Endothelial cell of umbilical vein (primary cell): ENCODE measurements at regions not wholly inside any gene's neighbourhood (a gene's known extent, or its start where the extent isn't known, plus 50 kb on each side); places are given as distances from the start of the nearest gene placed in this dataset.

Experiments used
- BruUV-seq: library from RNA; stranded (reverse); fragments of 400-500 nt; replicated peaks from 2 replicates; lab custom pipeline; 2021; lab: Mats Ljungman, UMichigan
- CTCF ChIA-PET: fragments of 300-600, 350-600 bp; sonication (Branson Sonifier 250); formaldehyde crosslinking; loops from one replicate; lab custom pipeline; 2021; ENCODE audit warnings: antibody characterized with exemption, inconsistent platforms; lab: Charles Lee
- POLR2A ChIA-PET: fragments of 300-600, 350-600 bp; sonication (Branson Sonifier 250); formaldehyde crosslinking; loops from one replicate; lab custom pipeline; 2021; ENCODE audit warnings: antibody characterized with exemption, inconsistent platforms; lab: Charles Lee
- DNase-seq: peaks from one replicate; pipeline ENCODE4 v3.0.0-alpha.2; 2011; ENCODE audit warnings: low read depth, low spot score
- FAIRE-seq: peaks from 2 replicates; lab custom pipeline; 2011; peaks lifted over from hg19 to GRCh38; lab: Jason Lieb, UNC
- H2AFZ ChIP-seq: 2 replicates; pipeline ENCODE4 v1.6.0; 2012; ENCODE audit warnings: low read depth, low read length, control low read depth, inconsistent platforms
- H3K27ac ChIP-seq: 2 replicates; pipeline ENCODE4 v1.5.1; 2011; ENCODE audit warnings: low read depth, mild to moderate bottlenecking, control low read depth, low read length, moderate library complexity; ENCODE audit not compliant: insufficient read depth
- H3K27me3 ChIP-seq, 2 experiments: 2 replicates each; pipeline versions ENCODE4 v1.6.0 to v1.6.1; 2011; ENCODE audit warnings: low read length in 2 of 2, mixed read lengths in 1 of 2; ENCODE audit not compliant: control insufficient read depth in 2 of 2, insufficient read depth in 2 of 2
- H3K36me3 ChIP-seq, 2 experiments: 2 replicates in 1 of 2; 3 replicates in 1 of 2; pipeline ENCODE4 v1.5.1; 2011; ENCODE audit warnings: low read length in 2 of 2, mild to moderate bottlenecking in 1 of 2, moderate library complexity in 1 of 2; ENCODE audit not compliant: control insufficient read depth in 2 of 2, insufficient read depth in 2 of 2; ENCODE audit errors: extremely low read depth in 1 of 2
- H3K4me1 ChIP-seq: 3 replicates; pipeline ENCODE4 v1.5.1; 2011; ENCODE audit warnings: mild to moderate bottlenecking, low read length; ENCODE audit not compliant: control insufficient read depth, insufficient read depth; ENCODE audit errors: extremely low read depth
- H3K4me2 ChIP-seq: 2 replicates; pipeline ENCODE4 v1.6.1; 2011; ENCODE audit warnings: low read length, control low read depth, mixed read lengths; ENCODE audit not compliant: insufficient read depth
- H3K4me3 ChIP-seq, 3 experiments: fragments of 200-600 bp in 1 of 3; sonication (generic), shearing (Covaris generic) in 1 of 3; replicated peaks in 1 of 3; 2 replicates each; pipeline ENCODE4 v1.5.1; 2011 to 2016; ENCODE audit warnings: control low read depth in 3 of 3, low read length in 3 of 3, mild to moderate bottlenecking in 2 of 3, inconsistent platforms in 1 of 3, low read depth in 1 of 3, moderate library complexity in 1 of 3; ENCODE audit not compliant: insufficient read depth in 1 of 3
- H3K79me2 ChIP-seq: 2 replicates; pipeline ENCODE4 v1.6.0; 2012; ENCODE audit warnings: low read length, inconsistent platforms; ENCODE audit not compliant: control insufficient read depth, insufficient read depth
- H3K9ac ChIP-seq: replicated peaks from 2 replicates; pipeline ENCODE3; 2011; ENCODE audit warnings: low read length, control low read depth; ENCODE audit not compliant: insufficient read depth; ENCODE audit errors: extremely low read depth
- H3K9me1 ChIP-seq: replicated peaks from 3 replicates; pipeline ENCODE4 v1.6.0; 2011; ENCODE audit warnings: mild to moderate bottlenecking, low read length; ENCODE audit not compliant: control insufficient read depth, insufficient read depth; ENCODE audit errors: extremely low read depth
- H3K9me3 ChIP-seq: replicated peaks from 2 replicates; pipeline ENCODE4 v1.5.1; 2012; ENCODE audit warnings: low read length, inconsistent platforms; ENCODE audit not compliant: control insufficient read depth, insufficient read depth
- H4K20me1 ChIP-seq: replicated peaks from 2 replicates; pipeline ENCODE3; 2011; ENCODE audit warnings: mild to moderate bottlenecking, low read length; ENCODE audit not compliant: control insufficient read depth, insufficient read depth; ENCODE audit errors: extremely low read depth
- CTCF ChIP-seq, 2 donors: IDR thresholded peaks; 1 replicate in 1 of 2; 2 replicates in 1 of 2; pipeline ENCODE4 v1.5.1; 2011; ENCODE audit warnings: low read length in 2 of 2, mild to moderate bottlenecking in 2 of 2, moderate library complexity in 2 of 2, control low read depth in 1 of 2, inconsistent platforms in 1 of 2, low read depth in 1 of 2; ENCODE audit not compliant: insufficient read depth in 1 of 2; ENCODE audit errors: extremely low read depth in 1 of 2
- EZH2 ChIP-seq: IDR thresholded peaks from 2 replicates; pipeline ENCODE4 v1.6.1; 2012; ENCODE audit warnings: borderline replicate concordance, low read depth, mild to moderate bottlenecking, moderate library complexity, low read length, inconsistent platforms; ENCODE audit not compliant: severe bottlenecking
- FOS ChIP-seq: IDR thresholded peaks from 2 replicates; pipeline ENCODE4 v1.6.1; 2011; ENCODE audit warnings: mild to moderate bottlenecking, low read length, moderate library complexity, borderline replicate concordance; ENCODE audit not compliant: insufficient read depth
- GATA2 ChIP-seq: IDR thresholded peaks from 2 replicates; pipeline ENCODE4 v1.7.0; 2011; ENCODE audit warnings: low read depth, mild to moderate bottlenecking, moderate library complexity, mixed read lengths, low read length; ENCODE audit not compliant: insufficient read length, insufficient read depth
- JUN ChIP-seq: IDR thresholded peaks from 2 replicates; pipeline ENCODE4 v1.6.1; 2011; ENCODE audit warnings: borderline replicate concordance, low read depth; ENCODE audit not compliant: insufficient read length, insufficient read depth
- MAX ChIP-seq: IDR thresholded peaks from 2 replicates; pipeline ENCODE4 v1.6.1; 2011; ENCODE audit not compliant: insufficient read depth, insufficient read length
- MYC ChIP-seq: IDR thresholded peaks from one replicate; pipeline ENCODE4 v1.6.1; 2011; ENCODE audit warnings: mild to moderate bottlenecking, low read depth, low read length
- POLR2A ChIP-seq: IDR thresholded peaks from 2 replicates; pipeline ENCODE4 v1.6.1; 2012; ENCODE audit warnings: low read depth, mild to moderate bottlenecking, control low read depth, low read length
- POLR2AphosphoS5 ChIP-seq: IDR thresholded peaks from 2 replicates; pipeline ENCODE4 v1.6.1; 2012; ENCODE audit warnings: low read depth, mild to moderate bottlenecking, control low read depth, low read length, moderate library complexity; ENCODE audit not compliant: insufficient read depth
- dilution Hi-C: fragments of 300-500 bp; cut with MboI; formaldehyde crosslinking; loops from one replicate; pipeline ENCODE4 v1.15.0; 2019; ENCODE audit warnings: low sequenced_read_pairs; ENCODE audit not compliant: extremely low pct_ligation_motif_present
- intact Hi-C: fragments of 100-400 bp; cut with micrococcal nuclease; formaldehyde crosslinking; loops from one replicate; pipeline ENCODE4 v1.10.0; 2022

GRCh38 chrX:109925656-109926055 lies 77.3 kb upstream of the TMEM164 start:
- Histone ChIP-seq H3K9me3 (no peaks in the 10 kb centered on the region), H3K9me1 (no peaks in the 10 kb centered on the region), H3K4me1 (no peaks in the 10 kb centered on the region), H4K20me1 (no peaks in the 10 kb centered on the region), H3K27ac (no peak overlapping the region), H3K79me2 (no peaks in the 10 kb centered on the region), H3K4me3 (no peak overlapping the region), H3K4me2 (no peak overlapping the region), H3K27me3 (no peaks in the 10 kb centered on the region), H3K36me3 (no peaks in the 10 kb centered on the region), H2AFZ (no peak overlapping the region), H3K9ac (no peak overlapping the region)
- POLR2A ChIA-PET, result no interaction called here
- no TSS peak for BruUV-seq
- dilution Hi-C loops (no loop called here), intact Hi-C loops (no loop called here)
- DNase-seq (no peak), FAIRE-seq (no peak)
- TF ChIP-seq GATA2 (no peak), POLR2AphosphoS5 (no peak), EZH2 (no peak), MAX (no peak), MYC (no peak), FOS (no peak), POLR2A (no peak), JUN (no peak), CTCF (IDR thresholded peaks at IDR 0.05; ENCODE audit: extremely low read depth in 1 of 2, insufficient read depth in 1 of 2, low read depth in 1 of 2, low read length in 2 of 2) (no peak)
- CTCF ChIA-PET, result no interaction called here
